ENCODE measurements at regions not wholly inside any gene's neighbourhood (a gene's known extent, or its start where the extent isn't known, plus 50 kb on each side); places are given as distances from the start of the nearest gene placed in this dataset.

GRCh38 chr1:239538239-239538988 is 152.0 kb downstream of the CHRM3 start:
- TF ChIP-seq CTCF (IDR thresholded peaks at IDR 0.05; ENCODE audit: low read length) (no peak), EZH2 (optimal IDR thresholded peaks at IDR 0.05; ENCODE audit: low read depth, low read length) (no peak), EZH2phosphoT487 (IDR thresholded peaks at IDR 0.05; ENCODE audit: low read length) (no peak)
